Nephron (organoid): ENCODE measurements at regions not wholly inside any gene's neighbourhood (a gene's known extent, or its start where the extent isn't known, plus 50 kb on each side); places are given as distances from the start of the nearest gene placed in this dataset.

ENCODE experiments used
- H3K27ac Mint-ChIP-seq, 3 experiments: 2 replicates each; pipeline ENCODE4 v1.8.0; 2020; ENCODE audit warnings: mixed read lengths in 3 of 3, mild to moderate bottlenecking in 2 of 3, moderate library complexity in 1 of 3
- H3K27me3 Mint-ChIP-seq: 2 replicates; pipeline ENCODE4 v1.8.0; 2021; ENCODE audit warnings: low read depth, mild to moderate bottlenecking, moderate library complexity, mixed read lengths
- H3K36me3 Mint-ChIP-seq: 2 replicates; pipeline ENCODE4 v1.8.0; 2020; ENCODE audit warnings: low read depth, mixed read lengths
- H3K4me1 Mint-ChIP-seq: 2 replicates; pipeline ENCODE4 v1.8.0; 2020; ENCODE audit warnings: mixed read lengths
- H3K4me3 Mint-ChIP-seq, 3 experiments: 2 replicates each; pipeline ENCODE4 v1.8.0; 2020; ENCODE audit warnings: mild to moderate bottlenecking in 3 of 3, mixed read lengths in 3 of 3, moderate library complexity in 2 of 3
- H3K9me3 Mint-ChIP-seq: 2 replicates; pipeline ENCODE4 v1.8.0; 2020; ENCODE audit warnings: mixed read lengths
- CTCF ChIP-seq, 3 experiments: fragments of 200-600 bp; sonication (generic); IDR thresholded peaks; one replicate each; pipeline ENCODE4 v1.5.0; 2021; ENCODE audit warnings: antibody characterized with exemption in 3 of 3; ENCODE audit not compliant: unreplicated experiment in 3 of 3

GRCh38 chr20:22430154-22430745, 154.1 kb downstream of the FOXA2 start:
- Mint-ChIP-seq H3K4me3 (peak overlapping the region in 1 of 3 experiments; percentile 27), H3K27me3 (peaks cover 10% of the 10 kb centered on the region), H3K4me1 (peaks cover 25% of the 10 kb centered on the region), H3K27ac (no peak overlapping the region), H3K36me3 (no peaks in the 10 kb centered on the region), H3K9me3 (no peaks in the 10 kb centered on the region)
- no peak for TF ChIP-seq CTCF (IDR thresholded peaks at IDR 0.05; ENCODE audit: unreplicated experiment in 3 of 3)

GRCh38 chr20:22429175-22430153, 154.9 kb downstream of the FOXA2 start:
- H3K27ac Mint-ChIP-seq = no peak overlapping the region
- H3K36me3 Mint-ChIP-seq = no peaks in the 10 kb centered on the region
- no peak overlapping the region for H3K4me3 Mint-ChIP-seq
- H3K9me3 Mint-ChIP-seq = no peaks in the 10 kb centered on the region
- peaks cover 10% of the 10 kb centered on the region for H3K27me3 Mint-ChIP-seq
- TF ChIP-seq CTCF (IDR thresholded peaks at IDR 0.05; ENCODE audit: unreplicated experiment in 3 of 3) = no peak
- H3K4me1 Mint-ChIP-seq = peaks cover 25% of the 10 kb centered on the region

GRCh38 chr20:22428051-22428450, 156.3 kb downstream of the FOXA2 start:
- Mint-ChIP-seq H3K27ac (no peak overlapping the region), H3K9me3 (no peaks in the 10 kb centered on the region), H3K36me3 (no peaks in the 10 kb centered on the region), H3K27me3 (peaks cover 10% of the 10 kb centered on the region), H3K4me3 (no peak overlapping the region), H3K4me1 (peaks cover 25% of the 10 kb centered on the region)
- no peak for TF ChIP-seq CTCF (IDR thresholded peaks at IDR 0.05; ENCODE audit: unreplicated experiment in 3 of 3)

GRCh38 chr20:22426772-22427171, 157.6 kb downstream of the FOXA2 start:
- Mint-ChIP-seq H3K27me3 (peaks cover 10% of the 10 kb centered on the region), H3K9me3 (no peaks in the 10 kb centered on the region), H3K4me1 (peaks cover 25% of the 10 kb centered on the region), H3K36me3 (no peaks in the 10 kb centered on the region), H3K27ac (no peak overlapping the region), H3K4me3 (no peak overlapping the region)
- no peak for TF ChIP-seq CTCF (IDR thresholded peaks at IDR 0.05; ENCODE audit: unreplicated experiment in 3 of 3)

GRCh38 chr20:22425344-22426295, 158.8 kb downstream of the FOXA2 start:
- no peaks in the 10 kb centered on the region for H3K36me3 Mint-ChIP-seq
- H3K27ac Mint-ChIP-seq = peak overlapping the region in 2 of 3 experiments; percentile 24 to 85
- no peak for TF ChIP-seq CTCF (IDR thresholded peaks at IDR 0.05; ENCODE audit: unreplicated experiment in 3 of 3)
- no peaks in the 10 kb centered on the region for H3K9me3 Mint-ChIP-seq
- no peak overlapping the region for H3K4me3 Mint-ChIP-seq
- H3K27me3 Mint-ChIP-seq = peaks cover 8% of the 10 kb centered on the region
- peaks cover 23% of the 10 kb centered on the region for H3K4me1 Mint-ChIP-seq
